RWPE1 (cell line): ENCODE measurements at regions not wholly inside any gene's neighbourhood (a gene's known extent, or its start where the extent isn't known, plus 50 kb on each side); places are given as distances from the start of the nearest gene placed in this dataset.

Source experiments
- CTCF ChIA-PET: fragments of 350-600 bp; sonication (Branson Sonifier 250); formaldehyde crosslinking; extraction: SDS; loops from one replicate; lab custom pipeline; 2021; lab: Yijun Ruan, JAX
- POLR2A ChIA-PET: fragments of 400-600 bp; formaldehyde crosslinking; extraction: SDS; loops from one replicate; lab custom pipeline; 2020; ENCODE audit warnings: antibody characterized with exemption; ENCODE audit not compliant: low non-redundant PET; lab: Yijun Ruan, JAX
- DNase-seq: peaks from one replicate; pipeline ENCODE4 v3.0.0; 2012; ENCODE audit warnings: low spot score
- H3K27ac ChIP-seq: fragments of 450-650 bp; 2 replicates; pipeline ENCODE4 v1.5.1; 2017
- CTCF ChIP-seq: fragments of 450-650 bp; conservative IDR thresholded peaks from 2 replicates; pipeline ENCODE4 v1.5.1; 2017; ENCODE audit warnings: low read depth, mild to moderate bottlenecking

- peak overlapping the region; percentile 64 for H3K27ac ChIP-seq
- TF ChIP-seq CTCF, result no peak
- ChIA-PET CTCF (interaction anchor here (0.7 to 2.1 kb wide), 7 partner anchors 97 to 569 kb away, joined by 3 to 15 read pairs (median 4); no protein-coding TSS in a partner anchor), POLR2A (interaction anchor here (0.6 to 1.1 kb wide), 3 partner anchors 101 to 1061 kb away, joined by 3 to 4 read pairs (median 3); no protein-coding TSS in a partner anchor)
- DNase-seq, result no peak
These were observed 56.3 kb upstream of the LAPTM4A start for GRCh38 chr2:20107776-20108175.

- CTCF ChIA-PET, result interaction anchor here (0.7 to 2.1 kb wide), 6 partner anchors 98 to 475 kb away, joined by 3 to 15 read pairs (median 4); no protein-coding TSS in a partner anchor
- TF ChIP-seq CTCF, result no peak
- H3K27ac ChIP-seq, result peak overlapping the region; percentile 64
- no peak for DNase-seq
- POLR2A ChIA-PET, result interaction anchor here (0.6 kb wide), 3 partner anchors 99 to 1062 kb away, joined by 3 to 4 read pairs (median 3); no protein-coding TSS in a partner anchor
These were observed 55.9 kb upstream of the LAPTM4A start for GRCh38 chr2:20107352-20107751.

- ChIA-PET POLR2A (interaction anchor here (0.6 to 1.7 kb wide), 2 partner anchors 99 to 119 kb away, joined by 3 to 5 read pairs; partner anchors contain the start of gene SDC1), CTCF (interaction anchor here (0.7 to 2.1 kb wide), 15 partner anchors 12 to 475 kb away, joined by 3 to 15 read pairs (median 4); no protein-coding TSS in a partner anchor)
- peak; percentile 40 for DNase-seq
- TF ChIP-seq CTCF, result peak; percentile 86
- H3K27ac ChIP-seq, result peak overlapping the region; percentile 64
These were observed 55.3 kb upstream of the LAPTM4A start for GRCh38 chr2:20106746-20107145.

DNA sequence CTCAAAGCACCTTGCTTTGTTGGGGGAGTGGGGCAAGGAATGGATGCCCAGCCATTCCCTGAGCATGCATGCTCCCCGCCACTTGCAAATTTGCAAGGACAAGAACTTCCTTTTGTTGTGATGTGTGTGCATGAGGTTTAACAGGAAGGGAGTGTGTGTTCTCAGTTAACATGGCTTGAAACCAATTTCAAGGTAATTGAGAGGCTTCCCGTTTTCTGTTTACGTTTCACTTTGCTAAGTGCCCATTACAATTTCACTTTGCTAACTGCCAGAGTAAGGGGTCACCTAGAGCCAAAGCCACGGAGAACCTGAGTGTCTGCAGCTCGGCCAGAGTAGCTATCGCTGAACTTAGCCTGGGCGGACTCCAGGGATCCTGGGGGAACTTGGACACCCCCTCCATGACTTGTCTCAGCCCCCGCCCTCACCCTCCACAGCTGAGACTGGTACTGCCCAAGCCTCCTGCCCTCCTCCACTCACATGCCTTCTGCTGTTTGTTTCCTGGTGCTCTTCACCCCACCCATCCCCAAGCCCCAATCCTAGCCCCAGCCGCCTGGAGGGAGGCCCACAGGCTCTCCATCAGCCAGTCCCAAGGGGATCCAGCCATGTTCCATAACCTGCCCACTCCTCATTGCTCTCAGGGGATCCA is 53.6 kb upstream of the LAPTM4A start:
- POLR2A ChIA-PET, result interaction anchor here (1.7 kb wide), 1 partner anchor 120 kb away, joined by 5 read pairs; the partner anchor contains the start of gene SDC1
- peak overlapping the region; percentile 53 for H3K27ac ChIP-seq
- CTCF ChIA-PET, result interaction anchor here (0.6 to 1.7 kb wide), 3 partner anchors 44 to 100 kb away, joined by 3 to 7 read pairs (median 5); no protein-coding TSS in a partner anchor
- no peak for DNase-seq
- no peak for TF ChIP-seq CTCF

DNA sequence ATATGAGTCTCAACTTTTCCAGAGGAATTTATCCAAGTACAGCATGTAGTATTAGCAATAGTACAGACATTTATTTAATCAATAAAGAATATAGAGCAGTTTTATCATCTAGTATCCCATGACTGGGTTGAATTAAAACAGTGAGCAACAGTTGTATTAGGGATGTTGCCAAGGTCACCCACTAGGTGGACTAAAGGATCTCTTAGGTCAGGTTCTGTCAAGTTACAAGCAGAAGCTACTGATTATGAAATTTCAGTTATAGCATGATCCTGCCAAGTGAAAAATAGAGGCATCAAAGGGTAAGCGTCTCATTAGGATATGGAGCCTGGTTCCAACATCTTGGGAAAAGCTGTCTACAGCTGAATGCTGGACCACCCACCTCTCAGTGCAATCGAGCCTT is 52.1 kb upstream of the LAPTM4A start:
- POLR2A ChIA-PET, result no interaction called here
- peak; percentile 68 for TF ChIP-seq CTCF
- DNase-seq, result no peak
- peak overlapping the region; percentile 53 for H3K27ac ChIP-seq
- CTCF ChIA-PET, result interaction anchor here (0.5 to 1.1 kb wide), 7 partner anchors 76 to 130 kb away, joined by 3 to 6 read pairs (median 4); no protein-coding TSS in a partner anchor
